ENCODE measurements at regions not wholly inside any gene's neighbourhood (a gene's known extent, or its start where the extent isn't known, plus 50 kb on each side); places are given as distances from the start of the nearest gene placed in this dataset.

DNA sequence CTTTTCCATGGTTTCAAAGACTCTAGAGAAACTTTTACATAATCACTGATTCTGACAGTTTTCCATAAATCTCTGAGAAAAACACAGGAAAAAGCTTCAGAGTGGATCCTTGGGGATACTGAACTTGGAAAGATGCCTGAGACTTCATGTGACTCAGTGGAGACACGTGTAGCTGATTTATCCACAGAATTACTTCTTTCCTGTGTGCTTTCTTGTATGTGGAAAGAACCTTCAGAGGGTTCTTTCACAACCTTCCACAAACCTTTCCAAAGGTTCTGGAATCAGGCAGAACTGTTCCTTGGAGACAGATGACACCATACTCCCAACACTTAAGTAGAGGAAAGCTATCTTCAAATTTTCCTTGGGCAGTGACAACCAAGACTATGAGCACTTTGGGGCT, 207.2 kb downstream of the RND3 start:
- TF ChIP-seq EZH2phosphoT487 (IDR thresholded peaks at IDR 0.05; ENCODE audit: low read depth) (no peak), CTCF (IDR thresholded peaks at IDR 0.05; ENCODE audit: low read depth, low read length) (no peak)
